HG03558 (cell line): ENCODE measurements at regions not wholly inside any gene's neighbourhood (a gene's known extent, or its start where the extent isn't known, plus 50 kb on each side); places are given as distances from the start of the nearest gene placed in this dataset.
"Not testable (repeated sequence)": the region's sequence is repeated elsewhere in the genome, so short reads cannot be mapped to it uniquely, and the experiment has no call there.

Experiments used
- ATAC-seq: cut with Tn5 transposase; IDR thresholded peaks from one replicate; pipeline ENCODE4 v1.9.1; 2021; ENCODE audit warnings: moderate number of reproducible peaks; ENCODE audit not compliant: unreplicated experiment; ENCODE audit errors: extremely low read depth

DNA sequence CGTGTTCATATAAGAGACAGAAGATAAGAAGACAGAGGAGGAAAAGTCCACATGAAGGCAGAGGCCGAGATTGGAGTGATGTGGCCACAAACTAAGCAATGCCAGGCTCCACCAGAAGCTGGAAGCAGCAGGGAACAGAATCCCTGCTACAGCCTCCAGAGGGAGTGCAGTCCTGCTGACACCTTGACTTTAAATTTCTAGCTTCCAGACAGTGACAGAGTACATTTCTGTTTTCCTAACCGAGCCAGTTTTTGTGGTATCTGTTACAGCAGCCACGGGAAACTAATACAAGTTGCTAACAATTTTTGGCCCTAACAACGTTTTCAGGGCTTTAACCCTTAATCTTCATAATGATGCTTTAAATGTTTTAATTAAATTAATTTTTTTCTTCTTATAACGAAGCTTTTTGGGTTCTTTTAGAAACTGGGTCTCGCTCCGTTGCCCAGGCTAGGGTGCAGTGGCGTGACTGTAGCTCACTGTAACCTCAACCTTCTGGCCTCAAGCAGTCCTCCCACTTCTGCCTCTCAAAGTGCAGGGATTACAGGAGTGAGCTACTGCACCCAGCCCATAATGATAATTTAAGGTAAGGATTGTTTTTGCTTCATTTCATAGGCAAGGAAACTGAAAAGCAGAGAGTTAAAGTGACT, 202.3 kb upstream of the PROK2 start:
- no peak for ATAC-seq

DNA sequence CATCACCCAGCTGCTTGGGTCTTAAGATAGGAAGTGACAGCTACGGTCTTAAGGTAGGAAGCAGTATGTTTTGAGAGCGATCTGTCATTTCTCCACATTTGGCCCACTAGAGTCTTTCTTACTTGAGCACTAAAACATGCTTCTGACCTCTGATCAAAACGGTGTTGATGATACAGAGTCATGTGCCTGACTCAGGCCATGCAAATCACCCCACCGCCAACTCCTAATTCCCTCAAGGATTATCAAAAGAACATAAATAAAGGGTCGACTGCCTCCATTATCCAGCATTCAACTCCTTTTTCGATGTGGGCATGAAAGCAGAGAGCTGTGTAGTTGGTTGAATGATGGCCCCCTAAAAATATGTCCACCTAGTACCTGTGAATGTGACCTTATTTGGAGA, 201.7 kb upstream of the PROK2 start:
- ATAC-seq: no peak

DNA sequence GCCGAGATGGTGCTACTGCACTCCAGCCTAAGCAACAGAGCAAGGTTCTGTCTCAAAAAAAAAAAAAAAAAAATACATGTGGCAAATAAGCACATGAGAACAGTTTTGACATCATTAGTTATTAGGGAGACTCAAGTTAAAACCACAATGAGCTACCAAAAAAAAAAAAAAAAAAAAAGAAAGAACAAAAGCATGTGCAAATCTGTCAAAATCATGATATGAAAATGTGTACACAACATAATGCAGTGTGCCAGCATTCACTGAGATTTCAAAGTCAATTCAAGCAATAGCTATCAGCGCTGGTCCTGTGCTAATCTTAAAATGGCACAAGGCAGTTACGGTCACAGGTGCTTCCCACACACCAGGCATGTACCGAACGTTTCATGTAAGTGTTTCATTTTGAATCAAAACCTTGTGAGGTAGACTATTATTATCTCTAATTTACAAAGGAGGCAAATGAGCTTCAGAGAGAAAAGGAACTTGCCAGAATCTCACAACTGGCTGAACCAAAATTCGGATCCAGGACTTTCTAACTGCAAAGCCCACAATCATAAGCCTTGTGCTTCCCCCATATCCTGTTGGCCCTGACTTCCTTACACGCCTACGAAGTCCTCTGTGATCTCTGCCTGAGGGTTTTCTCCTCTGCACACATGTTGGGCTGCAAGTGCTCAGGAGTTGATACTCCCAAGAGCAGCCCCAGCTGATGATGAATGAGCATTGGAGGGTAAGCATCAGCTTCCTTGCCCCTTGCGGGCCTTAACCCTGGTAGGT, 200.1 kb upstream of the PROK2 start:
- ATAC-seq: peak; percentile 69

DNA sequence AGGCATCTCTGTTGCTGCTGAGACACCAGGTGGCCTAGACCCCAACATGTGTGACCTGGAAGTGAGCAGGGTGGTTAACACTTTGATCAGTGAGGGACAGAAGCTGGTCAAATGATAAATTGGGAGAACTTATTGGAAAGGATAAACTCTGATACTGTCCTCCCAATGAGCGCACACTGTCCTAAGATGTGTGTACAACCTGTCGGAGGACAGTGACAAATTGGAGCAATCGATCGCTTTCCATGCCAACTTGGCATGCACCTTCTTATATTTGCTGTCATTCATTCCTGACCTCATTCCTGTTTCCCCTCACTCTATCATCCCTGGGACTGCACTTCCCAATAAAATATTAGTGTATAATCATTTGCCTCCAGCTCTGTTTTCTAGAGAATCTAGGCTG, 198.7 kb upstream of the PROK2 start:
- ATAC-seq: no peak

DNA sequence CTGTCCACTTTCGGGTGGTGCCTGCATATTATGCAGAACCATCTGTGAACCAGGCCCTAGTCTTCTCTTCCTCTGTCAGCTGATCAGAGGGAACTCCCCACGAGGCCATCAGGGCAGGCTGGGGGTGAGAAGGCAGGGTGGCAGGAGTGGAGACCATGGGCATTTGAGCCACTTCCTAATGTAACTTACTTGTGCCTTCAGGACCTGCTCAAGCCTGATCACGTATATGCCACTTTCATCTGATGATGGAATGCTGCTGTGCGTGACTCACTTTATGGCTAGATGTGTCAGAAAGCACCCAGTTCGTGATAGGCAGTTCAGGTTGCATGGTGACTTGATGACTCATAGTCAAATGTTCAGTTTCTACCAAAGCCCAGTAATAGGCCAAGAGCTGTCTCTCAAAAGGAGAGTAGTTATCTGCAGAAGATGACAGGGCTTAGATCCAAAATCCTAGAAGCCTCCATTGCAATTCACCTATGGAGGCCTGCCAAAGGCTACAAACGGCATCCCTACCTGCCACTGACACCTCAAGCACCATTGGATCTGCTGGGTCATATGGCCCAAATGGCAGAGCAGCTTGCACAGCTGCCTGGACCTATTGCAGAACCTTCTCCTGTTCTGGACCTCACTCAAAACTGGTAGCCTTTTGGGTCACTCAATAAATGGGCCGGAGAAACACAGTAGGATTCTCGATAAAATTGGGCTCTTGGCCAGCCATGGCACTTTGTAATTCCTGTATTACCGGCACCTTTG, 197.7 kb upstream of the PROK2 start:
- not testable (repeated sequence) for ATAC-seq

DNA sequence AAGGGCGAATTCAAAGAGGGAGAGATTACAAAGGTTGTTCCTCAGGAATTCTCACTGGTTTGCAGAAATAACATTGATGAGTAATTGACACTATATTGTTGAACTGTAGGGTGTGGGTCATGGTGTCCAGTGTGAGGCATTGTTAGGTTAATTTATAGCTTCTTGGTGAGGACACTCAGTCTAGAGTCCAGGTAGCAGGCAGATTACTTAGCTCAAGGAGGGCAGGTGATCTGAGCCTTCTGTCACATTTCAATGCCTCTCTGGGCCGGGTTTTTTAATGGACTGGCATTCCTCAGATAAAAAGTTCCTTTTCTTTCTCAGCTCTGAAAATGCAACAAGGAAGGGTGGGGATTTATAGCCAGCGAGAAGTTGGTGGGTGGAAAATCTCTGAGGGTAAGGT, 194.2 kb upstream of the PROK2 start:
- no peak for ATAC-seq

DNA sequence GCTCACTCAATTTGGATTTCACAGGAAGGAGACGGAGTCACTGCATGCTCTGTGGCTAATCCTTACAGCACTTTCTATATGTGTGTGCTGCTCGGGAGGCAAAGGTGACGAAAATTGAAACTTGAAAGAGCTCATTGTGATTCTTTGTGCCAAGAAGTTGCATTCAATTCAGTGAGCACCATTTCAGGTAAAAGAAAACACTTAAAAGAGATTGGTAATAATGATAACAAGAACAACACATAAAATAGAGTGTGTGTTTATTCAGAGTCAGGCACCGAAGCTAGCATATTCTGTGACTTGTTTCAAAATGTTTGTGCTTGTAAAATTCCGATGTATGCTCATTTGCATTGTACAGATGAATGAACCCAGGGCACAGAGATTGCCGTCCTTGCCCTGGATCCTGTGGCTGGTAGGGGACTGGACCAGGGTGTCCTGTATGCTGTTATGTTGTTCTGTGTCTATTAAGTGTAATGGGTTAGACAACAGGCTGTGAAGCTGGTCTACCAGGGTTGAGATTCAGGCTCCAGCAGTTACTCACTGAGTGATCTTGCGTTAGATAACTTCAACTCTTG, 193.3 kb upstream of the PROK2 start:
- peak; percentile 77 for ATAC-seq

DNA sequence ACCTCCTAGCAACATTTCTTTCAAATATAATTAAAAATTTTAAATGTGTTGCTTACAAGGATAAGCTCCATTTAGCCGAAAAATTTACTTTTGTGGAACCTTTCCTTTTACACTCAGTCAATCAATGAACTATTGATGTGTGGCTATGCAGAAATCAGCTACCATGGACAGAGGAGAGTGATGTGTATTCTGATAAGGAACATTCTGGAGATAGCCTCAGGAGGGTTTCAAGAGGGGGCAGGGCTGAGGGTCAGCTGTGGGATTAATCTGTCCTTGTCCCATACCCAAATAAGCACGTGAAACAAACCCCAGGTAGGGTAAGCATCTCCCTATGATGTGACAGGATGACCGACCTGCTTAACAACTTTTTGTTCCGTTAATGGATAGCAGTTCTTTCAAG, 192.6 kb upstream of the PROK2 start:
- no peak for ATAC-seq

DNA sequence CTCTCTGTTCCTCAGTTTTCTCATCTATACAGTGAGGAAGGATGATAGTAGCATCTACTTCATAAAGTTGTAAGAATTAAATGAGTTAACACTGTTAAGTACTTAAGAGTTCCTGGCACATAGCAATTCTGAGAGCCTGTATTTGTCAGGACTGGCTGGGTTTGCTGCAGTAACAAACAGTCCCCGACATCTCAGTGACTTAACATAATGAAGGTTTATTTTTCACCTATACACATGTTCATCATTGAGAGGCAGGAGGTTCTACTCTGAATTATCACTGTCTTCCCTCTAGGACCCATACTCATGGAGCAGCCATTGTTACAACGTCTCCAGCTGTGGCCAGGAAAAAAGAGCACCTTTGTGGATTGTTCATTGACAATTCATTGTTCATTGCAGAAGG, 190.6 kb upstream of the PROK2 start:
- no peak for ATAC-seq

DNA sequence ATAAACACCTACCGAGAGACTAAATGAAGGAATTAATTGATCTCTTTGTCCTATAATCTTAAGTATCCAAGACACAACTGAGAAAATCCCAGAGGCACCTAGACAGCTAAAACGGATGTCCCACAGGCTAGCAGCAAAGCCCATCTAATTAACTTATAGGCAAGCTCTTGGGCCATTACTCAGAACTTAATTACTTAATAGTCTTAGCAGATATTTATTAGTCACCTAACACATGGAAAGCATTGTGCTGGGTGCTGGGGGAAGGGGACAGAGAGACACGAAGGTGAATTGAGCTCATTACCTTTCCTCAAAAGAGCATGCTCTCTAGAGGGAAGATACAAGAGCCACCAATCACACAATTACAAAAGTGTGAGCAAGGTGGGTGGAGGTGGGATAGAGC, 189.8 kb upstream of the PROK2 start:
- no peak for ATAC-seq

DNA sequence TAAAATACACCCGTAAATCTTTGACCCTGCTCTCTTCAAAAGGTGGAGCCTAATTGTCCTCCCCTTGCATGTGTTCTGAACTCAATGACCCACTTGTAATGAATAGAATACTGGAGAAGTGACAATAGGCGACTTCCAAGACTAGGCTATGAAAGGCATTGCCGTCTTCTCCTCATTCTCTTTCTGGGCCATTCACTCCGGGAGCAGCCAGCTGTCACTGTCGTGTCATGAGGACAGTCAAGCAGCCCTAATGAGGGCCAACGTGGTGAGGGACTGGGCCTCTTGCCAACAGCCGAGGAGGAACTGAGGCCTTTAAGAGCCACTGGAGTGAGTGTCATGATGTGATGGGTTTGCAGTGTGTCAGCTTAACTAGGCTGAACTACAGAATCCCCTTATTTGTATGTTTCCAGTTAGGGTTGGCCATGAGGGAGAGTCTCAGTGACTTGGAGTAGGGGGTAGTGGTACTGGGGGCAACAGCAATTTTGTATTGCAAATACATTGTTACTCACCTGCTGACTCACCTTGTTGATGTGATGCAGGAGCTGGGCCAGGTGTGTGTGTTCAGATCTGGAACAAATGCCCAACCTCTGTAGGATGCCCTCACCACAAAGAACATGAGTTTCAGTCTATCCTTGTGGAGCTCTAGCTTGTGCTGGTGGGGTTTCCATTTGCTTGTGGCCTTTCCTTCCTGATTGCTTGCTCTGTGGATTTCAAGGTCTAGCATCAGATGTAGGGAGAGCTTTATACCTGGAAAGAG, 188.5 kb upstream of the PROK2 start:
- no peak for ATAC-seq

DNA sequence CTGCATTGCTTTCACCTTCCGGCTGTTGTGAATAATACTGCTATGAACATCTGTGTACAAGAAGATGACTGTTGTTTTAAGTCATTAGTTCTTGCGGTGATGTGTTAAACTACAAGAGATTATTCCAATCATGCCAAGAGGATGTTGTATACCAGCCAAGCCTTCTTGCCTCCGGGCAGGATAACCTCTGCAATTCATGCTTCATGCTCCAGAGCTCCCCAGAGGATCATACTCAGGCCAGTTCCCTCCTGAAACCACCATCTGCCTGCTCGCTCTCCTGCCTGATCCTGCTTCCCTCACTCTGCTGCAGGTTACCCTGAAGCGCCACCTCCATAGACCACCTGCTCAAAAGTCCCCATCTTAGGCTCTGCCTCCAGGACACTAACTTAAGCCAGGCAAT, 187.1 kb upstream of the PROK2 start:
- no peak for ATAC-seq

DNA sequence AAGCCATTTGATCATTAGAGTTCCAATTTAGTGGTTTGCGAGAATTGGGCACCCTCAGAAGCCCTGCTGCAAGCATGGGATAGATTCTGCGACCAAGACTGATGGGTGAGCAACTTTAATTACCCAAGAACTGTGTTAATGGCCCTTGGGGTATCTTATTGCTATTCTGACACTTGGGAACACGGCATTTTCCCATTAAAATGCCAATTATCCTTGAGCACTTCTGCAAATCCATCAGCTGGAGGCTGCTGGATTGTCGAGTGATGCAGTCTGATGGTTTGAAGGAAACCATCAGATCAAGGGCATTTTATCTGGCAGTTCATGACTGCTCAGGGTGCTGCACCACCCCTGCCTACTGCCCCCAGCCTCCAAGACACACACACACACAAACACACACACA, 183.6 kb upstream of the PROK2 start:
- no peak for ATAC-seq

DNA sequence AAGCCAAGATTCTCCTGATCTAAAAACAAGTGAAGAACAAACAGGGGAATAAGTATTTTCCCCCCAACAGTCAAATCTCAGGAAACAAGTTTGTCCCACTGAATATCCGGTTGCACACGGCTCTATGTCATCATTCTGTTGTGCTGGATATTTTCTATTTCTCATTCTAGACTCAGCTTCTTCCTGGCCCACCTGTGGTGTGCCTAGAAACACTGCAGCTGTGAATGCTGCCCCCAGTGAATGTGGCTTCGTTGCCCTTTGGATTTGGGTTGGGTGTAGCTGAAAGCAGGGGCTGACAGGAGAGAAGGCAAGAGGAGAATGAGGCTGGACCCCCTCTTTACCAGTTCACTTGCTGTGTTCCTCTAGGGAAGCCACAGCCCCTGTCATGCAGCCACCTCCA, 181.2 kb upstream of the PROK2 start:
- no peak for ATAC-seq

DNA sequence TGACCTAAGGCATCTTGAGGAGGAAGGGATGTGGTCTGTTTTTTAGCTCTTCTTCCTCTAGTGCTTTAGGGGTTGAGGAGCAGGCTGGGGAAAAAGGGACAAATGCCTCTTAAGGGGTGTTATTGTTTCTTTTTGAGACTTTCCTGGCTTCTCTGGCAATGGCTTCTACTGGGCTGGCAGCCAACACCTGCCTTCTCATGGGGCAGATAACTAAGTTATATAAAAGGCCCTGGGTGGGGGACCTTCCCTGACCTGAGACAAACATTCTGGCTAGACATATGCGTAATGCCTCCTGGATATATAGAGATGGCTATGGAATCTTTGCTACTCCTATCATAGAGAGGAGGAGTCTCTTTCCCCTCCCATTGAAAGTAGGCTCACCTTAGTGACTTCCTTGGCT, 179.2 kb upstream of the PROK2 start:
- ATAC-seq: no peak

DNA sequence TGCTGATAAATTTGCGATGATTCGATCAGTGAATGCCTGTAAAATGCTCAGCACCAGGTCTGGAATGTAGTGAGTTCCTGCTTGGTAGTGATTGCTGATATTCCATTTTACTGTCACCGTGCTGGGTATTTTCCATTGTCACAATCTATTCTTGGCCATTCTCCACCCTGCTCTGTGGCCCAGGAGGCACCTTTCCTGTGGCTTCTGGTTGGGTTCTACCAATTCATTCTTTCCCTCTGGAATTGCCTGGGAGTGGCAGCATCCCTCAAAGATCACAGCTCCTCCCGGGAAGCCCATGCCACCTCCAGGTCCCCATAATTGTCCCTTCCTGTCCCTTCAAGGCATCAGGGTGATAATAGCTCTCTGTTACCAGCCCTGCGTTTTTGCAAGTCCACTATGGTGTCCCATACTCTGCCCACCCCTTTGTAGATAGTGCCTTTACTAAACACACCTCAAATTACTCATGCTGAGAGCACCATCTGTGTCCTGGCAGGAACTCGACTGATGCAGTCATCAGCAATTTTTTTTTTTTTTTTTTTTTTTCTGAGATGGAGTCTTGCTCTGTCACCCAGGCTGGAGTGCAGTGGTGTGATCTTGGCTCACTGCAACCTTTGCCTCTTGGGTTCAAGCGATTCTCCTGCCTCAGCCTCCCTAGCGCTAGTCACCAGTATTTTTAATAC, 177.8 kb upstream of the PROK2 start:
- no peak for ATAC-seq

DNA sequence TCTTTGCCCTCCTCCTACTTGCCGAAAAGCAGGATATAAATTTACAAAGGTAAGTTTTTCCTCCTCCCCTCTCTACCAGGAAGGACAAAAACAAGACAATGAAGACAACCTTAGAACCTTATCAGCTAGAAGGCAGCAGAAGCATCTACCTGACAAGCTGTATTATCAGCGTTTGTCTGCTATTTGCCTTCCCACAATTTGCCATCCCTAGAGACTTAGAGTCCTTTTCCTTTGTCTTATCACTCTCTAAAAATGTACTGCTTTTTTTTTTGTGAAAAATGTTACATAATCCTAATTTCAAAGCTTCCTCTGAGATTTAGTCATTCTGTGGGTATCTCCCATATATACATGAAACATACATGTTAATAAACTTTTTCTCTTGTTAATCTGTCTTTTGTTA, 176.9 kb upstream of the PROK2 start:
- no peak for ATAC-seq

DNA sequence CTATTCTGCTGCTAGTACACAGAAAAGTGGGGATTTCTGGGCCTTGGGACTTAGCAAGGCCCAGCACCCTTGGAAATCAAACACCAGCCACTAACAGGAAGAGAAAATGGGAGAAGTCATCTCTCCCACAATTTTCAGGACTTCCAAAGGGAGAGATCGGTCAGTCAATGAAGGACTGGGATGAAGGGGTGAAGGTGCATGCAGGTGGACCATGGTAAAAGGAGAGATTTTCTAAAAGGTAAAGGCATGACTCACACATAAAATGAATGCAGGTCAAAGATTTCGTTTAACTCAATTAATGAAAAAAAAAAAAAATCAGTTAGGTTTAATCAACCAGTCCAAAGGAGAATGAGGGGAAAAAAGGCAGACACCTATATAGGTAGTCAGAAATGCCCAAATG, 176.4 kb upstream of the PROK2 start:
- no peak for ATAC-seq

DNA sequence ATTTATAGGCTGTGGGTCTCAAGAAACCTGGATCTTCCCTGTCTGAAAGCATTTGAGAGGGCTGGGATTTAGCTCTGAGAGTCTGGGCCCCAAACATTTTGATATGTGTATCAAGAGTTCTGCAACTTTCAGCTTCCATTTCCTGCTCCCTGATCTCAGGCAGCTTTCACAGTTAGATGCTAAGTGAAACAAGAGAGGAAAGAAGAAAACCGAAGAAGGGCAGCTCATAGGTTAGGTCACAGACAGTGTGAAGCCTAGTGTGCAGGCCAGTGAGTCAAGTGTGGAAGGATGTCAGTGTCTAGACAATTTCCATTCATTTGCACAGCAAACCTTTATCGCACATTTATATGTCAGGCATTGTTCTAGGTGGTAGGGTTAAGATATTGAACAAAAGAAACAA, 173.6 kb upstream of the PROK2 start:
- ATAC-seq: no peak

DNA sequence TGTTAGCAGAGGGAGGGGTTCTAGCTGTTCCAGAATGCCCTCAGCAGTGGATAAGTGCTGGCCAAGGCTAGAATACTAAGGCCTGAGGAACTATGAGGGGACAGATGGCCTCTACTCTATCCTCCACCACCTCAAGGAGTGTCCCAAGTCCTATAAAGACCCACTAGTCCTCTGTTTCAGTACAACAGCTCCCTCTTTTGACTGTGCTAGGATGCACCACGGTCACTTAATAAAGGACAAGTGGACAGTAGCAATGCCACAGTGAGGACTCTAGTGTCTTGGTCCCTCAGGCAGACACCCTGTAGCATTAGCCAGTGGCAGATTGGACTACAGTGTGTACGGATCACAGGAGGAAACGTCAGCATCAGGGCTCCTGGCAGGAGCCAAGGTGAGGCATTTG, 171.8 kb upstream of the PROK2 start:
- ATAC-seq: no peak
